Mesodermal cell (in vitro differentiated cells): ENCODE measurements at regions not wholly inside any gene's neighbourhood (a gene's known extent, or its start where the extent isn't known, plus 50 kb on each side); places are given as distances from the start of the nearest gene placed in this dataset.
"Not testable (repeated sequence)": the region's sequence is repeated elsewhere in the genome, so short reads cannot be mapped to it uniquely, and the experiment has no call there.

Source experiments
- H3K27ac ChIP-seq: 2 replicates; pipeline ENCODE4 v1.7.0; 2013; ENCODE audit warnings: mild to moderate bottlenecking, low read depth, low read length, moderate library complexity; ENCODE audit not compliant: severe bottlenecking
- H3K36me3 ChIP-seq: 2 replicates; pipeline ENCODE4 v1.7.1; 2013; ENCODE audit warnings: mild to moderate bottlenecking, low read length, moderate library complexity; ENCODE audit not compliant: control insufficient read depth, insufficient read depth
- H3K4me1 ChIP-seq: one replicate; pipeline ENCODE4 v1.7.1; 2013; ENCODE audit warnings: mild to moderate bottlenecking, low read length; ENCODE audit not compliant: insufficient read depth, control insufficient read depth, poor library complexity, severe bottlenecking
- H3K4me3 ChIP-seq: 2 replicates; pipeline ENCODE4 v1.7.0; 2013; ENCODE audit warnings: low read length, control low read depth, mild to moderate bottlenecking; ENCODE audit not compliant: insufficient read depth, poor library complexity, severe bottlenecking; ENCODE audit errors: extremely low read depth
- H3K9me3 ChIP-seq: 2 replicates; pipeline ENCODE4 v1.7.1; 2013; ENCODE audit warnings: mild to moderate bottlenecking, low read length, moderate library complexity; ENCODE audit not compliant: control insufficient read depth
- WGBS, 2 experiments: methylation state at CpG; one replicate each; pipeline ENCODE4 v1.1.5; 2013; ENCODE audit warnings: missing lambda C conversion rate in 2 of 2; ENCODE audit not compliant: insufficient coverage in 2 of 2; 5-methylcytosine and 5-hydroxymethylcytosine counted together

GRCh38 chr3:164781755-164782154 is 296.5 kb downstream of the SI start:
- Histone ChIP-seq H3K36me3 (no peaks in the 10 kb centered on the region), H3K9me3 (peaks cover under 1% of the 10 kb centered on the region), H3K4me3 (no peak overlapping the region), H3K27ac (no peak overlapping the region), H3K4me1 (no peaks in the 10 kb centered on the region)

GRCh38 chr3:164779816-164780215 is 298.5 kb downstream of the SI start:
- Histone ChIP-seq H3K9me3 (no peaks in the 10 kb centered on the region), H3K4me3 (no peak overlapping the region), H3K27ac (no peak overlapping the region), H3K4me1 (no peaks in the 10 kb centered on the region), H3K36me3 (no peaks in the 10 kb centered on the region)
- 83 to 94% methylated on average over 3 of the region's 4 CpGs for WGBS, 2 experiments

- Histone ChIP-seq H3K4me3 (no peak overlapping the region), H3K36me3 (no peaks in the 10 kb centered on the region), H3K4me1 (no peaks in the 10 kb centered on the region), H3K9me3 (no peaks in the 10 kb centered on the region), H3K27ac (no peak overlapping the region)
- WGBS, 2 experiments: 85 to 100% methylated on average over 2 of the region's 3 CpGs
These were observed 325.5 kb downstream of the SI start for GRCh38 chr3:164752812-164753211.

- Histone ChIP-seq H3K4me3 (no peak overlapping the region), H3K9me3 (no peaks in the 10 kb centered on the region), H3K36me3 (no peaks in the 10 kb centered on the region), H3K27ac (no peak overlapping the region), H3K4me1 (no peaks in the 10 kb centered on the region)
These were observed 329.7 kb downstream of the SI start for GRCh38 chr3:164748626-164749025.

- H3K4me1 ChIP-seq: no peaks in the 10 kb centered on the region
- H3K4me3 ChIP-seq: no peak overlapping the region
- no peaks in the 10 kb centered on the region for H3K36me3 ChIP-seq
- H3K27ac ChIP-seq: no peak overlapping the region
- 88 to 89% methylated on average over 4 to 5 of the region's 6 CpGs for WGBS, 2 experiments
- H3K9me3 ChIP-seq: no peaks in the 10 kb centered on the region
These were observed 336.4 kb downstream of the SI start for GRCh38 chr3:164741869-164742268.

- H3K4me3 ChIP-seq: no peak overlapping the region
- no peaks in the 10 kb centered on the region for H3K36me3 ChIP-seq
- WGBS, 2 experiments: 100% methylated on average over 1 of the region's 1 CpG; no CpG with 5 or more reads in 1 of the 2 experiments
- H3K9me3 ChIP-seq: no peaks in the 10 kb centered on the region
- H3K4me1 ChIP-seq: no peaks in the 10 kb centered on the region
- no peak overlapping the region for H3K27ac ChIP-seq
These were observed 341.1 kb downstream of the SI start for GRCh38 chr3:164737174-164737573.

GRCh38 chr3:164732166-164732565 is 346.1 kb downstream of the SI start:
- WGBS, 2 experiments: 100% methylated on average over 1 of the region's 1 CpG; no CpG with 5 or more reads in 1 of the 2 experiments
- H3K4me1 ChIP-seq: no peaks in the 10 kb centered on the region
- no peak overlapping the region for H3K27ac ChIP-seq
- no peaks in the 10 kb centered on the region for H3K9me3 ChIP-seq
- H3K4me3 ChIP-seq: no peak overlapping the region
- H3K36me3 ChIP-seq: no peaks in the 10 kb centered on the region

- H3K27ac ChIP-seq: no peak overlapping the region
- H3K9me3 ChIP-seq: no peaks in the 10 kb centered on the region
- no peak overlapping the region for H3K4me3 ChIP-seq
- no peaks in the 10 kb centered on the region for H3K36me3 ChIP-seq
- H3K4me1 ChIP-seq: no peaks in the 10 kb centered on the region
- WGBS, 2 experiments: 67 to 68% methylated on average over 3 of the region's 6 CpGs
These were observed 347.4 kb downstream of the SI start for GRCh38 chr3:164730815-164731360.

GRCh38 chr3:164723396-164723795 is 354.9 kb downstream of the SI start:
- Histone ChIP-seq H3K36me3 (no peaks in the 10 kb centered on the region), H3K9me3 (no peaks in the 10 kb centered on the region), H3K4me3 (no peak overlapping the region), H3K27ac (peak overlapping the region; percentile 16), H3K4me1 (no peaks in the 10 kb centered on the region)
- 98 to 100% methylated on average over 3 of the region's 4 CpGs for WGBS, 2 experiments

GRCh38 chr3:164702808-164703207 is 375.5 kb downstream of the SI start:
- not testable (repeated sequence) for H3K4me3 ChIP-seq, H3K9me3 ChIP-seq, H3K27ac ChIP-seq, H3K36me3 ChIP-seq, H3K4me1 ChIP-seq
- WGBS, 2 experiments: 89 to 96% methylated on average over 5 to 10 of the region's 13 CpGs

- H3K4me3 ChIP-seq: no peak overlapping the region
- H3K9me3 ChIP-seq: no peaks in the 10 kb centered on the region
- H3K4me1 ChIP-seq: no peaks in the 10 kb centered on the region
- H3K27ac ChIP-seq: no peak overlapping the region
- WGBS, 2 experiments: no CpG with 5 or more reads among the region's 1 CpG
- H3K36me3 ChIP-seq: no peaks in the 10 kb centered on the region
These were observed 390.4 kb downstream of the SI start for GRCh38 chr3:164687902-164688301.
